GM12878 (cell line): ENCODE measurements at regions not wholly inside any gene's neighbourhood (a gene's known extent, or its start where the extent isn't known, plus 50 kb on each side); places are given as distances from the start of the nearest gene placed in this dataset.

ENCODE experiments used
- ATAC-seq: fragments of 200-7000 bp; cut with Tn5 transposase; 3 replicates; pipeline ENCODE4 v1.9.1; 2020; ENCODE audit warnings: mild to moderate bottlenecking, moderate library complexity
- BruUV-seq: library from RNA; stranded (reverse); fragments of 400-500 nt; replicated peaks from 2 replicates; lab custom pipeline; 2021; lab: Mats Ljungman, UMichigan
- CTCF ChIA-PET: fragments of 300-600 bp; sonication (Branson Sonifier 250); formaldehyde crosslinking; extraction: SDS; loops from one replicate; lab custom pipeline; 2021; ENCODE audit warnings: inconsistent platforms; lab: Yijun Ruan, JAX
- POLR2A ChIA-PET: fragments of 350-600 bp; formaldehyde crosslinking; extraction: SDS; loops from one replicate; lab custom pipeline; 2021; ENCODE audit warnings: inconsistent platforms; lab: Charles Lee
- RAD21 ChIA-PET: fragments of 300-600 bp; sonication (Branson Sonifier 250); formaldehyde crosslinking; loops from one replicate; lab custom pipeline; 2023; ENCODE audit warnings: antibody characterized with exemption; ENCODE audit not compliant: unreplicated experiment; lab: Charles Lee
- SMC1A ChIA-PET: fragments of 300-600 bp; sonication (Branson Sonifier 250); formaldehyde crosslinking; loops from one replicate; lab custom pipeline; 2023; ENCODE audit not compliant: unreplicated experiment, uncharacterized antibody; lab: Charles Lee
- DNase-seq: peaks from one replicate; pipeline ENCODE4 v3.0.0-alpha.2; 2011; ENCODE audit warnings: low read depth, low spot score
- FAIRE-seq: peaks from 3 replicates; lab custom pipeline; 2011; peaks lifted over from hg19 to GRCh38; lab: Jason Lieb, UNC
- H2AFZ ChIP-seq: 2 replicates; pipeline ENCODE4 v1.6.0; 2011; ENCODE audit warnings: low read depth, low read length, control low read depth; ENCODE audit not compliant: control insufficient read depth
- H3K27ac ChIP-seq: 2 replicates; pipeline ENCODE4 v1.5.1; 2011; ENCODE audit warnings: control low read depth; ENCODE audit not compliant: control insufficient read depth, insufficient read depth
- H3K27me3 ChIP-seq, 2 experiments: replicated peaks in 1 of 2; 2 replicates each; pipeline versions ENCODE4 v1.6.0 to v1.6.1; 2011; ENCODE audit warnings: low read length in 1 of 2; ENCODE audit not compliant: control insufficient read depth in 2 of 2, insufficient read depth in 2 of 2
- H3K36me3 ChIP-seq, 2 experiments: 2 replicates each; pipeline ENCODE4 v1.5.1; 2011; ENCODE audit warnings: low read length in 1 of 2; ENCODE audit not compliant: control insufficient read depth in 2 of 2, insufficient read depth in 2 of 2
- H3K4me1 ChIP-seq: 2 replicates; pipeline ENCODE4 v1.6.1; 2011; ENCODE audit warnings: mild to moderate bottlenecking, low read length, moderate library complexity, mixed read lengths; ENCODE audit not compliant: control insufficient read depth, insufficient read depth
- H3K4me2 ChIP-seq: 2 replicates; pipeline ENCODE4 v1.6.0; 2011; ENCODE audit warnings: control low read depth; ENCODE audit not compliant: control insufficient read depth, insufficient read depth
- H3K4me3 ChIP-seq: fragments of 200-600 bp; sonication (generic); 2 replicates; pipeline ENCODE4 v1.5.1; 2016
- H3K79me2 ChIP-seq: 2 replicates; pipeline ENCODE4 v1.6.0; 2011; ENCODE audit warnings: low read length; ENCODE audit not compliant: control insufficient read depth, insufficient read depth
- H3K9ac ChIP-seq: 2 replicates; pipeline ENCODE4 v1.8.0; 2011; ENCODE audit warnings: low read length, control low read depth, mixed read lengths; ENCODE audit not compliant: control insufficient read depth, insufficient read depth
- H3K9me3 ChIP-seq: replicated peaks from 3 replicates; pipeline ENCODE4 v1.5.1; 2011; ENCODE audit warnings: mild to moderate bottlenecking, low read length; ENCODE audit not compliant: control insufficient read depth, insufficient read depth
- H4K20me1 ChIP-seq: 2 replicates; pipeline ENCODE4 v1.6.0; 2011; ENCODE audit not compliant: control insufficient read depth, insufficient read depth
- BCL11A ChIP-seq: IDR thresholded peaks from 2 replicates; pipeline ENCODE4 v1.6.1; 2011; ENCODE audit warnings: low read depth, low read length
- EZH2 ChIP-seq: IDR thresholded peaks from 2 replicates; pipeline ENCODE4 v1.6.1; 2012; ENCODE audit warnings: low read depth, mild to moderate bottlenecking, control low read depth, inconsistent platforms, low read length, borderline replicate concordance; ENCODE audit not compliant: control insufficient read depth
- FOXM1 ChIP-seq: IDR thresholded peaks from 2 replicates; pipeline ENCODE4 v1.6.1; 2012; ENCODE audit warnings: low read depth, mild to moderate bottlenecking, inconsistent platforms, low read length, moderate library complexity
- HCFC1 ChIP-seq: fragments of 150-350 bp; IDR thresholded peaks from 2 replicates; pipeline ENCODE4 v1.6.1; 2014; ENCODE audit warnings: low read length
- PAX8 ChIP-seq: fragments of 450-650 bp; IDR thresholded peaks from 2 replicates; pipeline ENCODE4 v1.6.1; 2017; ENCODE audit warnings: mild to moderate bottlenecking, moderate library complexity
- PML ChIP-seq: IDR thresholded peaks from 2 replicates; pipeline ENCODE4 v1.6.1; 2012; ENCODE audit warnings: low read length, inconsistent platforms
- SIX5 ChIP-seq: IDR thresholded peaks from 2 replicates; pipeline ENCODE4 v1.6.1; 2011; ENCODE audit warnings: mild to moderate bottlenecking, low read depth, low read length, moderate library complexity; ENCODE audit not compliant: severe bottlenecking
- WGBS: methylation state at CpG from one replicate; pipeline ENCODE4 v1.1.6; 2016; ENCODE audit warnings: low lambda C conversion rate; ENCODE audit not compliant: insufficient replicate concordance, insufficient coverage; ENCODE audit errors: missing lambda C conversion rate; 5-methylcytosine and 5-hydroxymethylcytosine counted together
- in situ Hi-C: fragments of 300-500 bp; cut with MboI; formaldehyde crosslinking; loops from 9 replicates; pipeline ENCODE4 v1.14.3; 2018; ENCODE audit warnings: mixed read lengths
- intact Hi-C: fragments of 100-400 bp; cut with micrococcal nuclease; formaldehyde crosslinking; loops from one replicate; pipeline ENCODE4 v1.14.2; 2022; ENCODE audit not compliant: unreplicated experiment
- TF ChIP-seq, protein P1 (sequence below): IDR thresholded peaks from 2 replicates; pipeline ENCODE4 v1.6.1; 2011; ENCODE audit warnings: low read depth, mild to moderate bottlenecking, low read length, moderate library complexity, borderline replicate concordance; ENCODE audit errors: extremely low read depth
- TF ChIP-seq, protein P2 (sequence below): fragments of 450-650 bp; IDR thresholded peaks from 2 replicates; pipeline ENCODE4 v1.6.1; 2016; ENCODE audit warnings: mild to moderate bottlenecking
- TF ChIP-seq, protein P3 (sequence below): IDR thresholded peaks from 2 replicates; pipeline ENCODE4 v1.6.1; 2011; ENCODE audit warnings: borderline replicate concordance, low read depth, mild to moderate bottlenecking, moderate library complexity, mixed read lengths, low read length; ENCODE audit not compliant: insufficient read depth; ENCODE audit errors: extremely low read length

DNA sequence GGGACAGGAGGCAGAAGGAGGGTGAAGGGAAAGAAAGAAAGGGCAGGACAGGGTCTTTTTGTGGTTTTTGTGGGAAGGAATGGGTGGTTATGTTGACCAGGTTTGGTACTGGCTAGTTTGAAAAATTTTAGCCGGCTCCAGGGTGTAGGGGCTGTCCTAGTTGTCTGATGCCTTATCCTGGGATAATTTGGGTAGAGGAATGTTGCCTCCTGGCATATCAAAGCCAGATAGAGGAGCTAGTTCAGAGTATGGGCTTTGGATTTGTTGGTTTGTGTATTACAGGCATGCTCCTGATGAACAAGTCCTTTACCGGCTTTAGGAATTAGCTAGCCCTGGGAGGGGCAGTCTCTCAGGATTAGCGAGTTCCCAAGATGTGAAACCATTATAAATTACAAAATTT, 101.1 kb upstream of the LHCGR start:
- CTCF ChIA-PET: no interaction called here
- no peaks in the 10 kb centered on the region for H3K79me2 ChIP-seq
- FAIRE-seq: no peak
- H3K36me3 ChIP-seq: no peaks in the 10 kb centered on the region
- no peak overlapping the region for H3K4me3 ChIP-seq
- in situ Hi-C loops: no loop called here
- SMC1A ChIA-PET: no interaction called here
- peaks cover 0 to 3% of the 10 kb centered on the region in 2 experiments; a peak in 2 of 4 replicates for H3K27me3 ChIP-seq
- H4K20me1 ChIP-seq: no peaks in the 10 kb centered on the region
- POLR2A ChIA-PET: no interaction called here
- RAD21 ChIA-PET: no interaction called here
- WGBS: 12% methylated on average over 3 of the region's 3 CpGs
- no peak for ATAC-seq
- TF ChIP-seq PAX8: no peak
- TF ChIP-seq FOXM1: no peak
- no peak for TF ChIP-seq HCFC1
- no peak for TF ChIP-seq PML
- no peak for TF ChIP-seq EZH2
- TF ChIP-seq, protein P1, sequence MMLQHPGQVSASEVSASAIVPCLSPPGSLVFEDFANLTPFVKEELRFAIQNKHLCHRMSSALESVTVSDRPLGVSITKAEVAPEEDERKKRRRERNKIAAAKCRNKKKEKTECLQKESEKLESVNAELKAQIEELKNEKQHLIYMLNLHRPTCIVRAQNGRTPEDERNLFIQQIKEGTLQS: no peak
- TF ChIP-seq, protein P2, sequence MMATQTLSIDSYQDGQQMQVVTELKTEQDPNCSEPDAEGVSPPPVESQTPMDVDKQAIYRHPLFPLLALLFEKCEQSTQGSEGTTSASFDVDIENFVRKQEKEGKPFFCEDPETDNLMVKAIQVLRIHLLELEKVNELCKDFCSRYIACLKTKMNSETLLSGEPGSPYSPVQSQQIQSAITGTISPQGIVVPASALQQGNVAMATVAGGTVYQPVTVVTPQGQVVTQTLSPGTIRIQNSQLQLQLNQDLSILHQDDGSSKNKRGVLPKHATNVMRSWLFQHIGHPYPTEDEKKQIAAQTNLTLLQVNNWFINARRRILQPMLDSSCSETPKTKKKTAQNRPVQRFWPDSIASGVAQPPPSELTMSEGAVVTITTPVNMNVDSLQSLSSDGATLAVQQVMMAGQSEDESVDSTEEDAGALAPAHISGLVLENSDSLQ: no peak
- no peak for TF ChIP-seq BCL11A
- TF ChIP-seq SIX5: no peak
- TF ChIP-seq, protein P3, sequence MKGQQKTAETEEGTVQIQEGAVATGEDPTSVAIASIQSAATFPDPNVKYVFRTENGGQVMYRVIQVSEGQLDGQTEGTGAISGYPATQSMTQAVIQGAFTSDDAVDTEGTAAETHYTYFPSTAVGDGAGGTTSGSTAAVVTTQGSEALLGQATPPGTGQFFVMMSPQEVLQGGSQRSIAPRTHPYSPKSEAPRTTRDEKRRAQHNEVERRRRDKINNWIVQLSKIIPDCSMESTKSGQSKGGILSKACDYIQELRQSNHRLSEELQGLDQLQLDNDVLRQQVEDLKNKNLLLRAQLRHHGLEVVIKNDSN: no peak
- H3K27ac ChIP-seq: no peak overlapping the region
- BruUV-seq: no TSS peak
- DNase-seq: no peak
- intact Hi-C loops: no loop called here
- H3K4me1 ChIP-seq: no peaks in the 10 kb centered on the region
- no peaks in the 10 kb centered on the region for H3K9me3 ChIP-seq
- H2AFZ ChIP-seq: no peak overlapping the region
- H3K9ac ChIP-seq: no peak overlapping the region
- H3K4me2 ChIP-seq: no peak overlapping the region
